ENCODE measurements at regions not wholly inside any gene's neighbourhood (a gene's known extent, or its start where the extent isn't known, plus 50 kb on each side); places are given as distances from the start of the nearest gene placed in this dataset.
A peak's percentile ranks its signal among the peaks of the same experiment; 100 is the strongest.

- DNase-seq (ENCODE audit: low read depth) = no peak
Measured at GRCh38 chr9:134487066-134487710, 154.4 kb upstream of the COL5A1 start.

DNA sequence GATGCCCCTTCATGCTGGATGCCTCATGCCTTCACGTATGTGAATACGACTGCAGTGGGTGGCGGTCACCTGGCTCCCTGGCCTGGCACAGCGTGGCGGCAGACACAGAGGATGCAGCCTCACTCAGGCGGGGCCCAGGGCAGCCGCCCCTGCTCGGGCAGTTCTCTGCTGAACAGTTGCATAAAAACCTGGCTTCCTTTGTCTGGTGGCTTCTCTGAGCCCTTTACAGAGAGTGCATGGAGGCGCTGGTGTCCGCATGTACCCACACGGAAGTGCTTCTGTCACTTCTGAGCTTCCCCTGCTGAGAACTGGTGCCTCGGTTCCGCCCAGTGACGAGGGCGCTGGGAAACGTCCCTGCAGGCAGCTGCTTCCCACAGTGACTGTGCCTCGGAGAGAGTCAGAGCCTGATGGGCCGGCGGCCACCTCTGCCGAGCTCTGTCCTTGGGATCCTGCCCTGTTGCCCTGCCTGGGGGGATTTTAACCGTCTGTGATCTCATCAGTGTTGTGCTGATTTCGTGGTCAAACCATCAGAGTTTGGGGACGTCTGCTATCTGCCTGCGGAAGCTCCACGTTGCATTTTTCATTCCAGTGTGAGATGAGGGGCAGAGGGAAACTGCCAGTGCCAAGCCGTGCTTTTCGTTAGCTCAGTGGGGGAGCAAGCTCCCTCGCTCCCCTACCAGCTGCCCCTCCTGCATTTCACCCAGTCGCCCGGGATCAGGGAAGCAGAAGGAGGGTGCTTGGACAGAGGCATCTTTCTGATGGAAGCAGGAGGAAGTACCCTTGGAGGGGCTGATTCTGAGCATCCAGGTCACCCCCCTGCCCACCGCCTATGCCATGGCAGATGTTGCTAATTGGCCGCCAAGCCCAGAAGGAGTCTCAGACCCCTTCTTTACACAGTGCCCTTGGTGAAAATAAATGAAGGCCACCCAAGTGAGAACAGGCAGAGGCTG lies 153.0 kb upstream of the COL5A1 start:
- DNase-seq (ENCODE audit: low read depth) = no peak

GRCh38 chr9:134489621-134490408 lies 151.8 kb upstream of the COL5A1 start:
- no peak for DNase-seq (ENCODE audit: low read depth)

DNA sequence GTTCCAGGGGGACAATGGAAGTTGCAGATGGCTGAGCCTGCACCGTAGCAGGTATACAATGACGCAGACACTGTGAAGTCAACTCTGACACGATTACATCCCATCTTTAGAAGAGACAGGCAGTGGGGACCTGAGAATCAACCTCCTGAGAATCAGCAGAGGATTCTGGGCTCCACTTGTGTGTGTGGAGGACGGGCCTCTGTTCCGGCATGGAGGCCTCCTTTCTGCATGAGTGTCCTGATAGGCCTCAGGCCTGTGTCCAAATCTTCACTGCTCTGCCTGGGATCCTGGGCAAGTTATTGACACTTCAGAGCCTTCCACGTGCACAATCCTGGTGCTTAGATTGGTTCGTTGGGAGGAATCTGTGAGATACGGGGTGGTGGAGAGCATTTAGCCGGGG lies 151.2 kb upstream of the COL5A1 start:
- DNase-seq (ENCODE audit: low read depth) = no peak

DNA sequence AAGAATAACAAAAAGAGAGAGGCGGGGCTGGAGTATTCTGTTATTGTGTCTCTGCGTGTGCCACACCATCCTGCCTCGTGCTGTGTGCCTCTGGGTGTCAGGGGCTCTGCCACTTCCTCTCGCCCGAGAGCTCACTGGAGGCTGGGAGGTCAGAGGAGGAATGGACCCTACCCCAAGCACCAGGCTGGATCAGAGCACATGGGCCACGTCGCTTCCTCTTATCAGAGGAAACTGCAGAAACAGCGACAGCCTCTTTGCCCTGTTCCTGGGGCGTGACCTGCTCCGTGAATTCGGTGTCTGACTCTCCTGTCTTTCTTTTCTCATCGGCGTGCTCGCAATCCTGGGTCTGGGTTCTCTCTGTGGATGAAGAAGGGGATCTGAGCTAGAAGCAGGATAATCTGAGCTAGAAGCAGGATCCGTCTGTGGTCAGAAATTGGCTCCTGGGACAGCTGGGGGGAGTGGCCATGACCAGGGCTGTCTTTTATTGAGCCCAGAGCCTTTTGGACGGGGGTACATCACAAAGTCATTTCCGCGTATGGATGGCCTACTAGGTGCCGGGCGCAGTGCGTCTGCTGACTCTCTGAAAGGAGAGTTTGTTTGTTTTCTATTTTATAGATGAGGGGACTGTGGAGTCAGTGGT lies 150.3 kb upstream of the COL5A1 start:
- DNase-seq (ENCODE audit: low read depth) = no peak

GRCh38 chr9:134491856-134492255 lies 149.7 kb upstream of the COL5A1 start:
- DNase-seq (ENCODE audit: low read depth) = no peak

DNA sequence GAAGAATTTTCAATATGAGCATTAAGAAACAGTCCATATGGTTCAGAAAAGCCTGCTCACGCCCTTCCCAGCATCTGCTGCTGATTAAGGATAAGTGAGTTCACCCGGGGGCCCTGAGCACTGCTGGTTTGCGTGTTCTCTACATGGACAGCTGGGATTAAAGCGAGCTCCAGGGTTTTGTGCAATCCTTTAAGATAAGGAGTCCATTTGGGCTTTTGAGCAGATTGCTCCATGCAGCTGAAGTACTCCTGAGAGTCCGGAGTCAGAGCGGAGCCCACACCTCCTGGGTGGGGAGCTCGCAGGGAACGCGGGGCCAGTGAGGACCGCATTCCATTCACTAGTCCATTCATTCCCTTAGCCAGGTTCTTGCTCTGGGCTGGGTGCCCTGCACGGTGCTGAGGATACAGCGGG lies 149.3 kb upstream of the COL5A1 start:
- DNase-seq (ENCODE audit: low read depth) = peak; percentile 79

- no peak for DNase-seq (ENCODE audit: low read depth)
Measured at GRCh38 chr9:134492721-134493460, 148.7 kb upstream of the COL5A1 start.

- DNase-seq (ENCODE audit: low read depth) = no peak
Measured at GRCh38 chr9:134493461-134494272, 147.9 kb upstream of the COL5A1 start.

DNA sequence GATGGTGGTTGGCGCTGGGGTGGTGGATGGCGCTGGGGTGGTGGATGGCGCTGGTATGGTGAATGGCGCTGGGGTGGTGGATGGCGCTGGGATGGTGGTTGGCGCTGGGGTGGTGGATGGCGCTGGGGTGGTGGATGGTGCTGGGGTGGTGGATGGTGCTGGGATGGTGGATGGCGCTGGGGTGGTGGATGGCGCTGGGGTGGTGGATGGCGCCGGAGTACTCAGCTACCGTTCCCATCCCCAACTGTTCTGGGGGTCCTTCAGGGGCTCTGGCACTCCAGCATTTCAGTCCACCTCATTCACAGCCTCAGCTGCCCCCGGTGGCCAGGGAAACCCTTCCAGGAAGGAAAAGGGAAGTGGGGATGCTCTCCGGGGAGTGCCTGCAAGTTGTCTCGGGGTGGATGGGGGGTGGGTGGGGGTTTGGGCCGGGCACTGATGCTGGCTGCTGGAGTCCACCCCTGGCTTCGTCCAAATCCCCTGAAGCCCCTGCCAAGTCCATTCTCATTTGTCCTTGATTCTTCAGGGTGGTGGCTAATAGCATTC lies 147.3 kb upstream of the COL5A1 start:
- no peak for DNase-seq (ENCODE audit: low read depth)

DNA sequence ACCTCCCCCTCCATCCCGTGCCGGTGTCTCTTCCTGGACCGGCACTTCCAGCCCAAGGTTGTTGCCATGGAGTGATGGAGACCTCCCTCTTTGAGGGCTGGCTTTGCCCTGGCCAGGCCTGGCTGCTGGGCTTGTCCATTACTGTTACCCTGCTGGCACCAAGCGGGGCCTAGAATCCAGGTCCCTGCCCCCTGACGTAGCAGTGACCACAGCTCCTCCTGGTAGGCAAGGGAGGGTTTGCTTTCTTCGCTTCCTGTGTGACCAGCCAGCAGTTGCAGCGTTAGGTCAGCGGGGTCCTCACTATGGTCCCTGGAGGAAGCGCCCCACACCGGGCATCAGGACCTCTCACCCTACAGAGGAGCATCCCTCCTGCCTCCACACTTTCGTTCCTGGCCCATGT lies 146.7 kb upstream of the COL5A1 start:
- DNase-seq (ENCODE audit: low read depth) = no peak

DNA sequence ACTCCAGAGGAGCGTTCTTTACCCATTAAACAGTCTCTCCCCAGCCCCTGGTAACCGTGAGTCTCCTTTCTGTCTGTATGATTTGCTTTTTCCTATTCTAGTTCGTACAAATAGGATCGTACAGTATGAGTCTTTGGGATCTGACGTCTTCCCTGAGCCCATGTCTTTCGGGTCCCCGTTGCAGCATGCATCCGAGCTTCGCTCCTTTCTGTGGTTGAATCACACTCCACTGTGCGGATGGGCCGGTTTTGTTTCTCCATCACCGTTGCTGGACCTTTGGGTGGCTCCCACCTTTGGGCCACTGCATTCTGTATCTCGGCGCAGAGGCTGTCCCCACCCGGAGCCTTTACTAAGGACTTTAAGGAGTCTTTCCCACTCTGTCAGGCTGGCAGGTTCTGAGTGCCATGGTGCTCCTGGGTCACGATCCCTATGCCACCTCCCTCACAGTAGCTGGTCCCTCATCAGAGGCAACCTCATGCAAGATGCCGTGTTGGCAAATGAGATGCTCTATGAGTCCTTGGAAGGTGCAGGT lies 145.7 kb upstream of the COL5A1 start:
- DNase-seq (ENCODE audit: low read depth) = no peak

GRCh38 chr9:134496413-134497282 lies 145.0 kb upstream of the COL5A1 start:
- no peak for DNase-seq (ENCODE audit: low read depth)

DNA sequence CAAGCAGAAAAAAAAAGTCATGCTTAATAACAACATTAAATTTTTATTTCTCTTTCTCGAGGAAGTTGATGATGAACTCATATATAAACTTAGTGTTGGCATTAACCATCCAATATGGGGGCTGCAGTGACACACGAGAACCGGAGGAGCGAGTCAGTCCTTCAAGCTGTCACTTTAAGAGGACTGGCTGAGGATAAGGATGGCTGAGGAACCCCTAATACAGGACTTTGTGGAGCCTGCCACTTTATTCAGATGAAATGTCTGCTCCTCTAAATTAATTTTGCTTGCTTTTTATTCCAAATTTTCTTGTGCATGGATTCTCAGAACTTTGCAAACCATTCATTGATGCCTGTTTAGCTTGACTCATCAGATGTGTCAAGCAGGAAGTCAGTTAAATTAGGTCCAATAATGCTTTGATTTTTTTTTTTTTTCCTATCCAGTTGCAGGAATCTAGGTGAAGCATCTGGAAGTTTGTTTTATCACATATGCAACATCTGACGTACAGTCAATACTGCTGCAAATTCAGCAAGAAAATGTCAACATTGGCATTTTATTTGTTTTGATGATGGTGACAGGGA lies 144.2 kb upstream of the COL5A1 start:
- DNase-seq (ENCODE audit: low read depth) = no peak

DNA sequence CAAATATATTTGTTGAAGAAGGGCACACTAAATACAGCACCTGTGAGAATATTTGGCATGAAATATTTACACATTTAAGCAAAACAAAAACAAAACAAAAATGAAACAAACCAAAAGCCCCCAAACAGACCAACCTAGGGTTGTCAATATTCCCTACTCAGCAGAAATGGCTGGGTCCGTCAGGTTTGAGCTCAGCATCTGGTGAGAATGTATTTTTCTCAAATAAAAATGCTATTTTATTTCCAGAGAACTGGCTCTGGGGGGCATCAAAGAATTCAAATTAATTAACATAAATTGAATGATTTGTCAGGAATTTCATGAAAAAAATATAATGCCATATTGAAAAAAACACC lies 142.8 kb upstream of the COL5A1 start:
- DNase-seq (ENCODE audit: low read depth) = no peak

- DNase-seq (ENCODE audit: low read depth) = no peak
Measured at GRCh38 chr9:134500931-134501760, 140.5 kb upstream of the COL5A1 start.

GRCh38 chr9:134501761-134502265 lies 139.8 kb upstream of the COL5A1 start:
- no peak for DNase-seq (ENCODE audit: low read depth)

Measured in forelimb muscle (tissue), 1 donor.